GM18868 (cell line): ENCODE measurements at regions not wholly inside any gene's neighbourhood (a gene's known extent, or its start where the extent isn't known, plus 50 kb on each side); places are given as distances from the start of the nearest gene placed in this dataset.

ENCODE experiments used
- ATAC-seq: cut with Tn5 transposase; IDR thresholded peaks from one replicate; pipeline ENCODE4 v1.9.1; 2021; ENCODE audit warnings: mild to moderate bottlenecking, moderate library complexity; ENCODE audit not compliant: unreplicated experiment

GRCh38 chr14:104271391-104271790, 133.0 kb downstream of the KIF26A start:
- no peak for ATAC-seq

- ATAC-seq, result no peak
Observed at GRCh38 chr14:104274806-104275205, 136.4 kb downstream of the KIF26A start.

GRCh38 chr14:104277416-104278213, 139.2 kb downstream of the KIF26A start:
- ATAC-seq, result no peak

- ATAC-seq, result no peak
Observed at GRCh38 chr14:104278214-104278534, 139.8 kb downstream of the KIF26A start.

GRCh38 chr14:104280085-104280901, 141.9 kb downstream of the KIF26A start:
- no peak for ATAC-seq

GRCh38 chr14:104280902-104281767, 142.7 kb downstream of the KIF26A start:
- ATAC-seq, result no peak

GRCh38 chr14:104281768-104282301, 143.4 kb downstream of the KIF26A start:
- no peak for ATAC-seq

GRCh38 chr14:104282332-104283196, 144.2 kb downstream of the KIF26A start:
- no peak for ATAC-seq

GRCh38 chr14:104283197-104284106, 145.1 kb downstream of the KIF26A start:
- no peak for ATAC-seq

- no peak for ATAC-seq
Observed at GRCh38 chr14:104284107-104284592, 145.8 kb downstream of the KIF26A start.

GRCh38 chr14:104284636-104285507, 146.5 kb downstream of the KIF26A start:
- ATAC-seq, result no peak

GRCh38 chr14:104285508-104285840, 147.1 kb downstream of the KIF26A start:
- no peak for ATAC-seq

GRCh38 chr14:104286086-104286485, 147.7 kb downstream of the KIF26A start:
- no peak for ATAC-seq

GRCh38 chr14:104286496-104286895, 148.1 kb downstream of the KIF26A start:
- ATAC-seq, result no peak

GRCh38 chr14:104287301-104288009, 149.1 kb downstream of the KIF26A start:
- no peak for ATAC-seq

GRCh38 chr14:104288272-104288671, 149.9 kb downstream of the KIF26A start:
- no peak for ATAC-seq

- ATAC-seq, result no peak
Observed at GRCh38 chr14:104289507-104289906, 151.1 kb downstream of the KIF26A start.
